ENCODE measurements at regions not wholly inside any gene's neighbourhood (a gene's known extent, or its start where the extent isn't known, plus 50 kb on each side); places are given as distances from the start of the nearest gene placed in this dataset.

- no peak for TF ChIP-seq CTCF (conservative IDR thresholded peaks at IDR 0.05)
- no peak overlapping the region for H3K27ac ChIP-seq
Observed at GRCh38 chr12:113559466-113559865, 87.8 kb upstream of the LHX5 start.

- H3K27ac ChIP-seq: no peak overlapping the region
- no peak for TF ChIP-seq CTCF (conservative IDR thresholded peaks at IDR 0.05)
Observed at GRCh38 chr12:113555226-113555625, 83.6 kb upstream of the LHX5 start.

- H3K27ac ChIP-seq: no peak overlapping the region
- TF ChIP-seq CTCF (conservative IDR thresholded peaks at IDR 0.05): no peak
Observed at GRCh38 chr12:113552760-113553159, 81.1 kb upstream of the LHX5 start.

- no peak overlapping the region for H3K27ac ChIP-seq
- TF ChIP-seq CTCF (conservative IDR thresholded peaks at IDR 0.05): no peak
Observed at GRCh38 chr12:113551563-113551962, 79.9 kb upstream of the LHX5 start.

GRCh38 chr12:113548467-113548866 lies 76.8 kb upstream of the LHX5 start:
- TF ChIP-seq CTCF (conservative IDR thresholded peaks at IDR 0.05): no peak
- H3K27ac ChIP-seq: no peak overlapping the region

- TF ChIP-seq CTCF (conservative IDR thresholded peaks at IDR 0.05): no peak
- no peak overlapping the region for H3K27ac ChIP-seq
Observed at GRCh38 chr12:113546916-113547863, 75.5 kb upstream of the LHX5 start.

GRCh38 chr12:113537751-113538087 lies 66.0 kb upstream of the LHX5 start:
- no peak overlapping the region for H3K27ac ChIP-seq
- no peak for TF ChIP-seq CTCF (conservative IDR thresholded peaks at IDR 0.05)

Data from VCaP (cell line).